Transverse colon (tissue), 4 donors: ENCODE measurements at regions not wholly inside any gene's neighbourhood (a gene's known extent, or its start where the extent isn't known, plus 50 kb on each side); places are given as distances from the start of the nearest gene placed in this dataset.

Source experiments
- CTCF ChIP-seq, 5 experiments: fragments of 200-600 bp in 3 of 5; fragments of 450-650 bp in 2 of 5; sonication (generic) in 3 of 5; IDR thresholded peaks; 1 replicate in 2 of 5; 2 replicates in 3 of 5; pipeline ENCODE4 v1.5.1; 2016 to 2017; ENCODE audit warnings: antibody characterized with exemption in 5 of 5, inconsistent platforms in 3 of 5, mild to moderate bottlenecking in 2 of 5, moderate library complexity in 1 of 5
- POLR2AphosphoS5 ChIP-seq, 3 donors: sonication (generic); formaldehyde crosslinking; IDR thresholded peaks; one replicate each; pipeline ENCODE4 v1.6.1; 2016; ENCODE audit warnings: antibody characterized with exemption in 3 of 3

- TF ChIP-seq CTCF (IDR thresholded peaks at IDR 0.05) (no peak), POLR2AphosphoS5 (IDR thresholded peaks at IDR 0.05) (no peak)
Measured at GRCh38 chr9:71253011-71253410, 131.6 kb upstream of the TRPM3 start.
